ENCODE measurements at regions not wholly inside any gene's neighbourhood (a gene's known extent, or its start where the extent isn't known, plus 50 kb on each side); places are given as distances from the start of the nearest gene placed in this dataset.

DNA sequence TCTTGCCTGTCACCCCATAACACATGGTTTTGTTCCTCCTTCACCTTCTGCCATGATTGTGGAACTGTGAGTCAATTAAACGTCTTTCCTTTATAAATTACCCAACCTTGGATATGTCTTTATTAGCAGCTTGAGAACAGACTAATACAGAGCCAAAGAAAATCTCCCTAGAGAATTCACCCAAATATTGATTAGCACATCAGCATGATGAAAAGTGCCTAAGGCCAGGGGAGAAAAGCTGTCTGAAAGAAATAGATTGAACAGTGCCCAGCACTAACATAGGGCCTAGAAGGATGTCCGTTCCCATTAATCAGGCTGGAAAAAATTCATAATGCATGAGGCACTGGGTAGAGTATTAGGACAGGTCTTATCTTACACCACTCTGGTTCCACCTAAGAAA, 111.9 kb upstream of the CALN1 start:
- no peak for DNase-seq (ENCODE audit: low read depth)

DNA sequence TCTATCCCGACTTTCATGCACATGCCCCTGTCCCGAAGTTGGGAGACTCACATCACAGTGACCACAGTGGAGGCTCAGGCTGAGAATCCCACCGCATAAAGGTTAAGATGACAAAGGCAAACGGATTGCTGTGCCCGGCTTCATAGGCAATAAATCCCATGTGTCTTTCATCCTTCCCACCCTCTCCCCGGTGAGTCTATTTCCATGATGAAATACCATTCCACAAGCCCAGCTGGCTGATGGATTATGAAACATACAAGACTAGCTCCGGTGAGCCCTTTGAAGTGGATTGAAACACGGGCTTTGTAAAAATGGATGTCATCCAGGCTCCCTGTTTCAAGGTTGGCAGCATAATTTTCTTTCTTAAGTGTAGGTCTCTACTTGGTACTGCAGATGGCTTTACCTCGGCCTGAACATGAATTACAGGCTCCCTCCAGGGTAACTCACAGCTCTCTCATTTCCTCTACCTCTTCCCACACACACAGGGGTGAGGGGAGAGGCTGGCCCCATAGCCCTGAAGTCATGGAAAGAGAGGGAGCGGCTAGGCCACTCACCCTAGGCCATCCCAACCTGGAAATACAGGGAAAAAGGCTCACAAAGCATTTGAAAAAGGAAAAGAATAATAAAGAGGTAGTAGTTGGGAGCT, 92.0 kb upstream of the CALN1 start:
- DNase-seq (ENCODE audit: low read depth), result no peak

DNA sequence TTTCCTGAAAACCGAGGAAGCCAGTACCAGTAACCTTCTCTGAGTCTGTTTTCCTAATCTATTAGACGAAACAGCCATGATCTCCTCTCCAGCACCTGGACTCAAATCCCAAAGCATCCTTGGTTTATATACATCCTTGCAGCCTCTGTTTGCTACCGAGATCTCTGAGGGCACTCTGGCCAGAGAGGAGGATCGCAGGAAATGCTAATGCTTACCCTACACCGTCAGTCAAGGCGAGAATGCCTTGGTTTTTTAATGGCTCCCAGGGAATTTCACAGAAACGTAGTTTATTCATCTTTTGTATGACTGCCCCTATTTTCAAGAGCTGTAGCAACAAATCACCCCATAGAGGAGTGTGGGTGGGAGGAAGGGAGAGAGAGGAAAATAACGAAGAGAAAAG, 91.5 kb upstream of the CALN1 start:
- DNase-seq (ENCODE audit: low read depth), result no peak

DNA sequence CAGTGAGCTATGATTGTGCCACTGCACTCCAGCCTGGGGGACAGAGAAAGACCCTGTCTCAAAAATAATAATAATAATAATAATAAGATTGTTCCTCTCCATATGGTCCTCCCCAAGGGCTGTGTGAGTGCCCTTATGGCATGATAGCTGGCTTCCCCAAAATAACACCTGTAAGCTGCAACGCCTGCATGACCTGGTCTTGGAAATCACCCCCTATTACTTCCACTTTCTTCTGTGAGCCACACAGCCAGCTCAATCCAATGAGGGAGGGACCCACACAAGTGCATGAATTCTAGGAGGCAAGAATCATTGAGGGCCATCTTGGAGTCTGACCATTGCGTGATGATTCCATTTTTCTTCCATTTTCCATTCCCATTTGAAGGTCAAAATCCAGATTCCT, 82.7 kb upstream of the CALN1 start:
- DNase-seq (ENCODE audit: low read depth), result no peak

DNA sequence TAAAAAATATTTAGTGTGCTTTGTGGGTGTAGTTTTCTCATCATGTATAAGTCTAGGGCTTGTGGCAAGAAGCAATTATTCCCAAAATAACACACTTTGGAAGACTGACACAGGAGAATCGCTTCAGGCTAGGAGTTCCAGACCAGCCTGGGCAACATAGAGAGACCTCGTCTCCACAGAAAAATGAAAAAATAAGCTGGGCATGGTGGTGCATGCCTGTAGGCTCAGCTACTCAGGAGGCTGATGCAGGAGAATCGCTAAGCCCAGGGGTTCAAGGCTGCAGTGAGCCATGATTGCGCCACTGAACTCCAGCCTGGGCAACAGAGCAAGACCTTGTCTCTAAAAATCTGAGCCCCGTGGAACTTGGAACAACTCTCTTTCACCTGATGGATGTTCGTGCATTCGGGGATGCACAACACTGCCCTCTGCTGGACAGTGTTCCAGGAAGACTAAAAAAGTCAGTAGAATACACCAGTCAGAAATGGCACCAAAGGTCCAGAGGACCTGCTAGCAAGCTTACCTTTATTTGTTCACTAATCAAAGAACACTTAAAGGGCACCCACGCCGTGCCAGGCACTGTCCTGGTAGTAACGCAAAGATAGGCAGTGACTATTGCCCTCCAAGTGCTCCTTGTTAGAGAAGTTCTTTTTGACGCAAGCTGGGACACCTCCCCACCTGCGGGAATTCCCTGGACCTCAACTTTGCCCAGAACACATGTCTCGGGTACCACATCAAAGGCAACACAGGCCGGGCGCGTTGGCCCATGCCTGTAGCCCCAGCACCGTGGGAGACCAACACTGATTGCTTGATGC, 81.9 kb upstream of the CALN1 start:
- peak; percentile 24 for DNase-seq (ENCODE audit: low read depth)

DNA sequence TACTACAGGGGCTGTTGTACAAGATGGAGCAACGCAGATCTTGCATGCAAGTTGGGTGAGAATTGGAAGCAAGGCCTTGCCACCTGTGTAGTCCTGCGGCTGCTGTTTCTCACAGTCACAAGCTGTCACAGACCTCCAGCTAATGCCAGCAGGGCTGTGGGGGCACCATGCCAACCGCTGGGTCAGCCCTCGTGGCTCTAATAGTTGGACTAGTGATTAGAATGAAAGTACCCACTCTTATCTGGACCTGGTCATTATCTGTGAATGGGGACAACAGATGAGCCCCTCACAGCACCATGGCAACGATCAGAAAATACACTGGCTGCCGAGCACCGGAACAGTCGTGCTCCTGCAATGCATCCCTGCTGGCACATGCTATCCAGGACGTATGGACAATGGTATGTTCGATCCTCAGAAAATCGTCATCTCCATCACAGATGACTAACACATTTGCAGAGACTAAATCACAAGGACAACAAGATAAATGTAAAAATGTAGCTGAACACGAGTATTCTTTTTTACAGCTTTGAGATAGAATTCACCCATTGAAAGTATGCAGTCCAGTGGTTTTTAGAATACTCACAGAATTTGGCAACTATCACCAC, 80.4 kb upstream of the CALN1 start:
- no peak for DNase-seq (ENCODE audit: low read depth)

DNA sequence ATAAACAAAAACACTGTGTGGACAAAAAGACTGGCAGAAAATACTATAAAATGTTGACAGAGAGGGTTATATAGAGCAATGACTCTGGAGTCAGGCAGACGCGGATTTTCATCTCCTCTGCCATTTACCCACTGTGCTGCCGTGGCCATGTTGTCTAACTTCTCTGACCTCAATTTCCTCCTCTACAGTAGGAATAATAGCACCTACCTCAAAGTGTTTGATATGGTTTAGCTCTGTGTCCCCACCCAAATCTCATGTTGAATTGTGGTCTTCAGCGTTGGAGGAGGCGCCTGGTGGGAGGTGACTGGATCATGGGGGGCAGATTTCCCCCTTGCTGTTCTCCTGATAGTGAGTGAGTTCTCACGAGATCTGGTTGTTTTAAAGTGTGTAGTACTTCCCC, 78.2 kb upstream of the CALN1 start:
- no peak for DNase-seq (ENCODE audit: low read depth)

DNA sequence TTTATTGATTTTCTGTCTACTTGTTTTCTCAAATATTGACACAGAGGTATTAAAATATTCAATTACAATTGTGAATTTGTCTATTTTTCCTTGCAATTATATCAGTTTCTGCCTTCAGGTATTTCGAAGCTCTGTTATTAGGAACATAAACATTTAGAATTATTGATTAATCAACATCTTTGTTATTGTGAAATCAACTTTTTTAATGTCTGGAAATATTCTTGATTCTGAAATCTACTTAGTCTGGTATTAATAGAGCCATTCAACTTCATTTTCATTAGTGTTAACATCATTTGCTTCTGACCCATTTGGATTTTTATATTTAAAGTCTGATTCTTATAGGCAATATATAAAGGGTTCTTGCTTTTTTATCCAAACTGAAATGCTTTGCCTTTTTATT, 69.8 kb upstream of the CALN1 start:
- no peak for DNase-seq (ENCODE audit: low read depth)

DNA sequence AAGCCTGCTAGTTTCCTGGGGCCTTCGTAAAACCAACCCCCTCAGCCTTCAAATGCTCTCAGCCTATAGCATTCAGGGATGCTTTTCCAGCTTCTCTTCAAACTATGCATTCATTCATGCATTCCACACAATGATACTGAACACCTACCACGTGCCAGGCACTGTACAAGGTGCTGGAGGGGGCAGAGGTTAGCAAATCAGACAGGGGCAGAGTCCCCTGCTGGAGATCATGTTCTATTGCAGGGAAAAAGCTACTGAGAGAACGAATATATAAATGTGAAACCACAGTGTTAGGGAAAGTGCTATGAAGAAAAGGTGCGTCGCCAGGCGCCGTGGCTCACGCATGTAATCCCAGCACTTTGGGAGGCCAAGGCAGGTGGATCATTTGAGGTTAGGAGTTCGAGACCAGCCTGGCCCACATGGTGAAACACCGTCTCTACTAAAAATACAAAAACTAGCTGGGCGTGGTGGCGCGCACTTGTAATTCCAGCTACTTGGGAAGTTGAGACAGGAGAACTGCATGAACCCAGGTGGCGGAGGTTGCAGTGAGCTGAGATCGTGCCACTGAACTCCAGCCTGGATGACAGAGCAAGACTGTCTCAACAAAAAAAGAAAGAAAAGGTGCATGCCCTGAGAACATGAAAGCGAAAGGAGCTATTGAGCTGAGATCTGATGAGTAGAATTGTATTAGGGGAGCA, 64.6 kb upstream of the CALN1 start:
- DNase-seq (ENCODE audit: low read depth), result no peak

DNA sequence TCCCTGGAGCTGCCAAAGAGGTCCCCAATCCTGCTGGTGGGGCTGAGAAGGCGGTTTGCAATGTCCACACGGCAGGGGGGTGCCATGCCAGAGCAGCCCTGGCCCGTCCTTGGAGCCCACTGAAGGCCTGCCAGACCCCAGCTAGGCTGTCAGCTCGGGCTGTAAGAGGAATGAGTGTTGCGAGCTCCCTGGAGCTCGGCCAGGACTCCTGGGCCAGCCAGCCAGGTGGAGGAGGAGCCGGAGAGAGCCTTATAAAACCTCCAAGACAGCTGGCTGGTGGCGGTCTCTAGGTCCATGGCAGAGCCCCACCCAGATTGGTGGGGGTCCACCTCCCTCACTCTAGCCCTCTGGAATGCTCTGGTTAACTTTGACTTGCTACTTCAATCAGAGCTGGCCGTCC, 55.1 kb upstream of the CALN1 start:
- DNase-seq (ENCODE audit: low read depth), result no peak

DNA sequence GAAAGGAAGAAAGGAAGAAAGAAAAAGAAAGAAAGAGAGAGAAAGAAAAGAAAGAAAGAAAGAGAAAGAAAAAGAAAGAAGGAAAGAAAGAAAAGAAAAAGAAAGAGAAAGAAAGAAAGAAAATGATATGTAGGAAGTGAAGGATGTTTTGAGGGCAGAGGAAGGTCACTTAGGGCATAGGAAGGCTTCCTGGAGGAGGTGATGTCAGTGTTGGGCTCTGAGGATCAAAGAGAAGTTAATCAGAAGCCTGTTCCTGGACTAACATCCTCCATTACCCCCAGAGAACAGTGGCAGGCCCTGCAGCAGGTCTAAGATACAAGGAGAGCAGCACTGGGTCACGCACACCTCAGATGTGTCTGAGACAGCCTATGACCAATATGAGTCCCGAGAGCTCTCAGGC, 54.7 kb upstream of the CALN1 start:
- no peak for DNase-seq (ENCODE audit: low read depth)

DNA sequence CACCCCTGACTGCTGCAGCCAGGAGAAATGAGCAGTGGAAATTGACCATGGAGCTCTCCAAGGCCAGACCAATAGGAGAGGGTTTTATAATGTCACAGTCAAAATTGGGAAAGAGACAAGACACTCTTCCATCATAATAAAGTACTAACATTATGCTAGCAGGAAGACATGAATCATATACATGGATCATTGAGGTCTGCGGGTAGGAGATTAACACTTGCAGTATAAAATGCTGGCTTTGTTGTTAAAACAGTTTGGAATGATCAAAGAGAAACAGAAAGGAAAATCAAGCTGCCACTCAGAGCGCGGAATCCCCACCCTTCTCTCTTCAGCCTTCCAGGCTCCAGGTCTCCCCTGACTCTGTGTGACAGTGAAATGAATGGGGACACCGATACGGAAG, 53.4 kb upstream of the CALN1 start:
- no peak for DNase-seq (ENCODE audit: low read depth)

DNA sequence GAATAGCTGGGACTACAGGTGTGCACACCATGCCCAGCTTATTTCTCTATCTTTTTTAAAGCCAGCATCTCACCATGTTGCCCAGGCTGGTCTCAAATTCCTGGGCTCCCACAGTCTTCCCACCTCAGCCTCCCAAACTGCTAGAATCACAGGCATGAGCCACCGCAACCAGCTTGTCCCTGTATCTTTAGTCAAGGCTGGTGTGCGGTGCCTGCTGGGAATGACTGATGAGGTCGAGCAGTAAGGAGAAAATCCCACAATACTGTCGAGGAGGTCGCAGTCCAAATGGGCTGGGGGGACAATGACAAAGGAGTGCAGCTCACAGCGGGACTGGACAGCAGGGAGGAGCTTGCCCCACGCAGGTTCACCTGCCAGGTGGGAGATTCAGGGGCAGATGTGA, 50.2 kb upstream of the CALN1 start:
- DNase-seq (ENCODE audit: low read depth), result no peak

Data from CMK (cell line).